ENCODE measurements at regions not wholly inside any gene's neighbourhood (a gene's known extent, or its start where the extent isn't known, plus 50 kb on each side); places are given as distances from the start of the nearest gene placed in this dataset.

DNA sequence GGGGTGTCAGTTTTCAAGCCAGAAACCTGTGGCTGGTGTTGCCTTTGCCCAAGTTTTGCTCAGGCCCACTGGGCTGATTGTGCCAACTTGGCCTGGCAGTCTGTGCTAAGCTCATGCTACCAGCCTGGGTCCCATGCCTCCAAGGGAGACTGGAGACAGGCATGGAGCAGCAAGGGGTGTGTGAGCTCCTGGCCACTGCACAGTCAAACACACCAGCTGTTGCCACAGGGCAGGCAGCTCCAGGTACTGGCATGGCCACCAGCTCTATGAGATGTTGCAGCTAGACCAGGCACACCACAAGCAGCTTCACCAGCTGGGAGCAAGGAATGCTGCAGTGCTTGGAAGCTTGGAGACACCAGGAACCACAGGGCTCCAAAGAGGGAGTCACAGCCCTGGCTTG, 638.8 kb downstream of the PLOD2 start:
- H3K9me3 Mint-ChIP-seq: no peaks in the 10 kb centered on the region
- H3K27ac Mint-ChIP-seq: peak overlapping the region in 1 of 3 experiments; percentile 28

DNA sequence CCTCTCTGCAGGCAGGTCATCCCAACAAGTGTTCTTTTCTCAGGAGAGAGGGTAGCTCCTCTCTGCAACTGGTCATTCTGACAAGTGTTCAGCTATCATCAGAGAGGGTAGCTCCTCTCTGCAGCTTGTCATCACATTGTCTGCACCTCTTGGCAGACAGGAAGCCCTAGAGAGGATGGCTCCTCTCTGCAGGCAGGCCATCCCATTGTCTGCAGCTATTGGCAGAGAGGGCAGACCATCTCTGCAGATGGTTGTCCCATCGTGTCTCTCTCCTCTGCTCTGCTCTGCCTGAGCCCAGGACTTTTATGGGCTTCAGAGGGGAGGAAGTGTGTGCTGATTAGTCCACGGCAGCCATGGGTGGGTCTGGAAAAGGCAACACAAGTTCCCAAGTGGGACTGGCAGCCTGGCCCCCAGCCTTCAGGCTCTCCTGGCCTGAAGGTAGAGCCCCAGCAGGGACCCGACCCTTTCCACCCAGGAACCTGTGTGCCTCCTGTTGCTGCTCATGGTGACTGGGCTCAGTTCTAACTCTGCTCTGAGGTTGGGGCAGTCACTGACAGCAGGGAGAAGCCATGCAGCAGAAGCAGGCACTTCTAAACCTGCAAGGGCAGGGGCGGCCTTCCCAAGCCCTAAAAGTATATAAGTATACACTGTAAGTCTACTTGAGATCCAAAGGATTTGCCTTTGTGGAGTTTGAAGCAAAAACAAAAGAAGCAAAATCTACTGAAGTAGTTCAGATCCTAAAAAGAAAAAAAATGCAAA, 637.9 kb downstream of the PLOD2 start:
- H3K27me3 Mint-ChIP-seq (ENCODE audit: low read depth): no peaks in the 10 kb centered on the region
- H3K4me1 Mint-ChIP-seq: no peaks in the 10 kb centered on the region
- TF ChIP-seq, protein P1, sequence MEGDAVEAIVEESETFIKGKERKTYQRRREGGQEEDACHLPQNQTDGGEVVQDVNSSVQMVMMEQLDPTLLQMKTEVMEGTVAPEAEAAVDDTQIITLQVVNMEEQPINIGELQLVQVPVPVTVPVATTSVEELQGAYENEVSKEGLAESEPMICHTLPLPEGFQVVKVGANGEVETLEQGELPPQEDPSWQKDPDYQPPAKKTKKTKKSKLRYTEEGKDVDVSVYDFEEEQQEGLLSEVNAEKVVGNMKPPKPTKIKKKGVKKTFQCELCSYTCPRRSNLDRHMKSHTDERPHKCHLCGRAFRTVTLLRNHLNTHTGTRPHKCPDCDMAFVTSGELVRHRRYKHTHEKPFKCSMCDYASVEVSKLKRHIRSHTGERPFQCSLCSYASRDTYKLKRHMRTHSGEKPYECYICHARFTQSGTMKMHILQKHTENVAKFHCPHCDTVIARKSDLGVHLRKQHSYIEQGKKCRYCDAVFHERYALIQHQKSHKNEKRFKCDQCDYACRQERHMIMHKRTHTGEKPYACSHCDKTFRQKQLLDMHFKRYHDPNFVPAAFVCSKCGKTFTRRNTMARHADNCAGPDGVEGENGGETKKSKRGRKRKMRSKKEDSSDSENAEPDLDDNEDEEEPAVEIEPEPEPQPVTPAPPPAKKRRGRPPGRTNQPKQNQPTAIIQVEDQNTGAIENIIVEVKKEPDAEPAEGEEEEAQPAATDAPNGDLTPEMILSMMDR (IDR thresholded peaks at IDR 0.05; ENCODE audit: unreplicated experiment in 3 of 3): no peak
- no peaks in the 10 kb centered on the region for H3K9me3 Mint-ChIP-seq
- H3K36me3 Mint-ChIP-seq (ENCODE audit: low read depth): no peaks in the 10 kb centered on the region
- no peak overlapping the region for H3K4me3 Mint-ChIP-seq
- no peak overlapping the region for H3K27ac Mint-ChIP-seq

More for the DNA sequence above, 638.8 kb downstream of the PLOD2 start:
- Mint-ChIP-seq H3K27me3 (ENCODE audit: low read depth) (no peaks in the 10 kb centered on the region), H3K36me3 (ENCODE audit: low read depth) (no peaks in the 10 kb centered on the region), H3K4me1 (no peaks in the 10 kb centered on the region), H3K4me3 (no peak overlapping the region)
- TF ChIP-seq, protein P1 (IDR thresholded peaks at IDR 0.05; ENCODE audit: unreplicated experiment in 3 of 3): no peak

DNA sequence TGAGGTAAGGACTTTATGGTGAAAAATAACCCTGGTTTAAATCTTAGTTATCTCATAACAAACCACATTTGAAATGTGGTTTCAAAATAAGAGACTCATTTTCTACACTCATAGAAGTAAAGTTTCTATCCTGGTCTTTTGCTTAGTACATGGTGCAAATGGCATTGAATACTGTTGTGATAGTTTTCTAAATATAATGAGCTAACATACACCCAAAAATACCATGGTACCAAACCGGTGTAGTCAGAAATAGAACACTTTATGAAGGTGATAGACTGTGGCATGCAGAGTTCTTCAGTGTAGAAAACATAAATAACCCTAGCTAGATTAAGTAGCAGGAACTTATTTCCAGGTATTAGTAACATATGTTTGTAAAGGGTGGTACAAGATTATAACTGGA, 629.4 kb downstream of the PLOD2 start:
- Mint-ChIP-seq H3K4me3 (no peak overlapping the region), H3K27me3 (ENCODE audit: low read depth) (no peaks in the 10 kb centered on the region), H3K27ac (no peak overlapping the region), H3K4me1 (no peaks in the 10 kb centered on the region), H3K9me3 (no peaks in the 10 kb centered on the region), H3K36me3 (ENCODE audit: low read depth) (no peaks in the 10 kb centered on the region)
- TF ChIP-seq, protein P1 (IDR thresholded peaks at IDR 0.05; ENCODE audit: unreplicated experiment in 3 of 3): no peak

DNA sequence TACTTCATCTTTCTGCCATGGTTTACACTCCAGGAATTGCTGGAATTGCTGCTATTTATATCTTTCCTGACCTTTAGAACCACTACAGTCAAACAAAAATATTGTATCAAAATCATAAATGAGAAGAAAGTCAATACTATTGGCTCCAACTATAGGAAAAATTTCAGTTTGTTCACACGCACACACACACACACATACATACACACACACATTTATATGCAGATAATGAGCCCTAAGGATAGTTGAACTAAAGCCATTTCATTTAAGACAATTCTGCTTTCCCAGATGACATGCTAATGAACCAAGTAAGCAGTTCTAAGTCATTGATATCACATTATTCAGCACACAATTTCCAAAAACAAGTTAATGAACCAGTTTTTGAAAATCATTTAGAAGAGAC, 627.3 kb downstream of the PLOD2 start:
- no peak overlapping the region for H3K4me3 Mint-ChIP-seq
- TF ChIP-seq, protein P1 (IDR thresholded peaks at IDR 0.05; ENCODE audit: unreplicated experiment in 3 of 3): no peak
- H3K27ac Mint-ChIP-seq: no peak overlapping the region
- no peaks in the 10 kb centered on the region for H3K36me3 Mint-ChIP-seq (ENCODE audit: low read depth)
- no peaks in the 10 kb centered on the region for H3K4me1 Mint-ChIP-seq
- no peaks in the 10 kb centered on the region for H3K9me3 Mint-ChIP-seq
- H3K27me3 Mint-ChIP-seq (ENCODE audit: low read depth): no peaks in the 10 kb centered on the region

DNA sequence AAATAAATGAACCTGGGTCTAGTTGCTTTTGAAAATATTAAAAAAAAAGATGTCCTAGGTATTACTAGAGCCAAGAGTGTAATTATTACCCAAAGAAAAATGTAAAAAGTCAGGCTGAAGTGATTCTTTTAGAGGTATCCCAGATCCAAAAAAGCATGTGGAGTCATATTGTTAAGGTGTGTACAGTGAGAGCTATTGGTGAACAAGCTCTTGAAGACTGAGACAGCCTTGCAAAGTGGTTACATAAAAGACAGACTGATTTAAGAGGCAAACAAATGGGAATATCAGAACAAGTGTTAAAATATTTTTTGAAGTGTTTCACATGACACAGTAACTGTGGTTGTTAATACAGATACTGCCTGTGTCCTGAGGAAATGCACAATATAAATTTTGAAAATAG, 624.5 kb downstream of the PLOD2 start:
- H3K4me3 Mint-ChIP-seq: no peak overlapping the region
- H3K4me1 Mint-ChIP-seq: no peaks in the 10 kb centered on the region
- H3K27ac Mint-ChIP-seq: no peak overlapping the region
- H3K9me3 Mint-ChIP-seq: peaks cover 5% of the 10 kb centered on the region
- H3K27me3 Mint-ChIP-seq (ENCODE audit: low read depth): no peaks in the 10 kb centered on the region
- TF ChIP-seq, protein P1 (IDR thresholded peaks at IDR 0.05; ENCODE audit: unreplicated experiment in 3 of 3): no peak
- H3K36me3 Mint-ChIP-seq (ENCODE audit: low read depth): no peaks in the 10 kb centered on the region

DNA sequence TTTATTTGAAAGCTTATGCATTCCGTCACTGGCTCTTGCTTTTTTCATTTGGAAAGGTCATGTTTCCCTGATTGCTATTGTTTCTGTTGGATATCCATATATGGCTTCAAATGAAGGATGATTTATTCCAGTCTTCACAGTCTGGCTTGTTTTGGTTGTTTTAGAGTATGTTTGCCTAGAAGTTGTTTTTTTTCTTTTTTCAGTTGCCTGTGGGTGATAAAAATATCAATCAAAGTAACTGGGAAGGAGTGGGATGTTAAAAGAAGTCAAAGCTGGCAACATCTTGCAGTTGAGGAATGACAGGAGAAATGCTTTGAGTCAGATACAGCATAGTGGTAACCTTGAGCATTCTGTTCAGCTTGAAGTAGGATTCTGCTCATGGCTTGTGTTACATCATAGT, 610.5 kb downstream of the PLOD2 start:
- H3K27me3 Mint-ChIP-seq (ENCODE audit: low read depth): no peaks in the 10 kb centered on the region
- peak overlapping the region in 1 of 3 experiments; percentile 46 for H3K27ac Mint-ChIP-seq
- peaks cover 11% of the 10 kb centered on the region for H3K9me3 Mint-ChIP-seq
- peaks cover 4% of the 10 kb centered on the region for H3K36me3 Mint-ChIP-seq (ENCODE audit: low read depth)
- H3K4me1 Mint-ChIP-seq: no peaks in the 10 kb centered on the region
- no peak overlapping the region for H3K4me3 Mint-ChIP-seq
- TF ChIP-seq, protein P1 (IDR thresholded peaks at IDR 0.05; ENCODE audit: unreplicated experiment in 3 of 3): no peak
